ENCODE measurements at regions not wholly inside any gene's neighbourhood (a gene's known extent, or its start where the extent isn't known, plus 50 kb on each side); places are given as distances from the start of the nearest gene placed in this dataset.

DNA sequence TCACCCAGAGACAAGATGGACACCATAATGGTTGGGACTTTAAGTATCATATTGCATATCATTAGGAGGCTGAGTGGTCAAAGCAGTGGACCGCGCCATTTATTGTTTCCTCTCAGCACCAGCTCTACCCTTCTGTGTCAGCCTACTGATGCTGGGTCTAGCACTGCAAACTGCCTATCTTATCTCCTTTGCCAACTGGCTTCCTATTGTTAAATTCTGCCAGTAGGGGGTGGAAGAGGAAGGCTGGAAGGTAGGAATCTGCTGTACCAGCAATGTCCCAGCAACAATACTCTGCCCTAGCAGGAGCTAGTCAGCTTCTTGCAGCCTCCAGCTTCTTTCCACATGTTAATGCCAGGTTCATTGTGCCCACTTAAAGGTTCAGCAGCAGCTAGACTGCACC lies 367.1 kb upstream of the PDGFD start:
- TF ChIP-seq, protein P1, sequence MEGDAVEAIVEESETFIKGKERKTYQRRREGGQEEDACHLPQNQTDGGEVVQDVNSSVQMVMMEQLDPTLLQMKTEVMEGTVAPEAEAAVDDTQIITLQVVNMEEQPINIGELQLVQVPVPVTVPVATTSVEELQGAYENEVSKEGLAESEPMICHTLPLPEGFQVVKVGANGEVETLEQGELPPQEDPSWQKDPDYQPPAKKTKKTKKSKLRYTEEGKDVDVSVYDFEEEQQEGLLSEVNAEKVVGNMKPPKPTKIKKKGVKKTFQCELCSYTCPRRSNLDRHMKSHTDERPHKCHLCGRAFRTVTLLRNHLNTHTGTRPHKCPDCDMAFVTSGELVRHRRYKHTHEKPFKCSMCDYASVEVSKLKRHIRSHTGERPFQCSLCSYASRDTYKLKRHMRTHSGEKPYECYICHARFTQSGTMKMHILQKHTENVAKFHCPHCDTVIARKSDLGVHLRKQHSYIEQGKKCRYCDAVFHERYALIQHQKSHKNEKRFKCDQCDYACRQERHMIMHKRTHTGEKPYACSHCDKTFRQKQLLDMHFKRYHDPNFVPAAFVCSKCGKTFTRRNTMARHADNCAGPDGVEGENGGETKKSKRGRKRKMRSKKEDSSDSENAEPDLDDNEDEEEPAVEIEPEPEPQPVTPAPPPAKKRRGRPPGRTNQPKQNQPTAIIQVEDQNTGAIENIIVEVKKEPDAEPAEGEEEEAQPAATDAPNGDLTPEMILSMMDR (IDR thresholded peaks at IDR 0.05 in 8 of 11, conservative IDR thresholded peaks at IDR 0.05 in 3 of 11) = peak in 3 of 11 experiments; percentile 35 to 40 (median 39)
- TF ChIP-seq POLR2A (IDR thresholded peaks at IDR 0.05) = no peak
